ENCODE measurements at regions not wholly inside any gene's neighbourhood (a gene's known extent, or its start where the extent isn't known, plus 50 kb on each side); places are given as distances from the start of the nearest gene placed in this dataset.

GRCh38 chr10:52532650-52533290, 218.7 kb downstream of the DKK1 start:
- Histone ChIP-seq H2BK20ac (ENCODE audit: low read depth, low read length, poor library complexity, severe bottlenecking) (no peak overlapping the region), H3K23me2 (ENCODE audit: insufficient read length, low read depth, low read length, poor library complexity, severe bottlenecking) (no peaks in the 10 kb centered on the region), H3K4me1 (ENCODE audit: insufficient read depth, low read length) (no peaks in the 10 kb centered on the region), H2BK12ac (ENCODE audit: insufficient read length, low read depth, low read length) (no peak overlapping the region), H4K5ac (ENCODE audit: insufficient read length, low read depth, low read length) (no peak overlapping the region), H3K27ac (ENCODE audit: insufficient read length, low read depth, low read length) (no peak overlapping the region), H3K9me3 (ENCODE audit: control insufficient read depth, low read depth, low read length) (no peaks in the 10 kb centered on the region), H2BK120ac (ENCODE audit: low read depth, low read length, poor library complexity, severe bottlenecking) (no peak overlapping the region), H3K4ac (ENCODE audit: low read depth, low read length) (no peak overlapping the region), H2AFZ (ENCODE audit: low read length) (no peak overlapping the region), H2BK5ac (ENCODE audit: insufficient read length, low read length) (no peak overlapping the region), H4K20me1 (ENCODE audit: control insufficient read depth, insufficient read depth, insufficient read length) (no peaks in the 10 kb centered on the region), H3K4me2 (ENCODE audit: insufficient read depth, insufficient read length, low read length) (no peak overlapping the region), H3K14ac (ENCODE audit: insufficient read depth, low read length) (no peak overlapping the region), H3K18ac (ENCODE audit: insufficient read length, low read depth, low read length) (no peak overlapping the region), H3T11ph (ENCODE audit: low read length) (no peak overlapping the region), H3K79me2 (ENCODE audit: insufficient read depth, low read length) (no peaks in the 10 kb centered on the region), H3K9ac (ENCODE audit: extremely low read depth, insufficient read length, low read length) (no peak overlapping the region), H2BK15ac (ENCODE audit: low read depth, low read length) (no peak overlapping the region), H2AK5ac (ENCODE audit: insufficient read length, low read length) (no peak overlapping the region), H4K91ac (ENCODE audit: insufficient read length, low read depth, low read length) (no peak overlapping the region), H3K27me3 (ENCODE audit: insufficient read depth, low read length) (no peaks in the 10 kb centered on the region), H4K8ac (replicated peaks; ENCODE audit: insufficient read length, low read depth, low read length) (no peak overlapping the region), H3K23ac (ENCODE audit: insufficient read length, low read depth, low read length) (no peak overlapping the region), H3K56ac (ENCODE audit: insufficient read length, low read depth, low read length) (no peak overlapping the region), H3K79me1 (ENCODE audit: insufficient read depth, low read depth, low read length, poor library complexity, severe bottlenecking) (no peaks in the 10 kb centered on the region)
- Mint-ChIP-seq H3K4me3 (no peak overlapping the region), H3K4me1 (peaks cover 0 to 4% of the 10 kb centered on the region in 2 experiments; a peak in 2 of 4 replicates), H3K27me3 (ENCODE audit: low read depth) (no peaks in the 10 kb centered on the region), H3K27ac (no peak overlapping the region), H3K36me3 (ENCODE audit: insufficient read depth in 1 of 3, low read depth in 3 of 3) (no peaks in the 10 kb centered on the region; a peak in 1 of 7 replicates), H3K9me3 (no peaks in the 10 kb centered on the region; a peak in 1 of 5 replicates)
- TF ChIP-seq CTCF (conservative IDR thresholded peaks at IDR 0.05): no peak
- DNase-seq: no peak
